K562 (cell line): ENCODE measurements at regions not wholly inside any gene's neighbourhood (a gene's known extent, or its start where the extent isn't known, plus 50 kb on each side); places are given as distances from the start of the nearest gene placed in this dataset.

Experiments
- ATAC-seq: fragments of 200-7000 bp; cut with Tn5 transposase; 3 replicates; pipeline ENCODE4 v1.9.1; 2020; ENCODE audit warnings: moderate library complexity
- BruUV-seq: library from RNA; stranded (reverse); fragments of 400-500 nt; replicated peaks from 2 replicates; lab custom pipeline; 2021; lab: Mats Ljungman, UMichigan
- CTCF ChIA-PET: fragments of 300-600 bp; formaldehyde crosslinking; extraction: SDS; loops from one replicate; lab custom pipeline; 2021; ENCODE audit warnings: low intra/inter-chr PET ratio; lab: Yijun Ruan, JAX
- POLR2A ChIA-PET: fragments of 300-600, 350-650 bp; sonication (Branson Sonifier 250); formaldehyde crosslinking; extraction: SDS; loops from one replicate; lab custom pipeline; 2021; ENCODE audit warnings: antibody characterized with exemption, inconsistent platforms; lab: Yijun Ruan, JAX
- DNase-seq, 4 experiments: peaks; one replicate each; pipeline versions ENCODE4 v3.0.0 to v3.0.0-alpha.2; 2011 to 2018; ENCODE audit warnings: low spot score in 3 of 4, mixed read lengths in 3 of 4; ENCODE audit errors: extremely low read depth in 1 of 4
- FAIRE-seq: peaks from 2 replicates; lab custom pipeline; 2011; peaks lifted over from hg19 to GRCh38; lab: Jason Lieb, UNC
- H2AFZ ChIP-seq: 2 replicates; pipeline ENCODE4 v1.6.0; 2011; ENCODE audit warnings: low read depth, low read length, control low read depth, inconsistent platforms
- H3K27ac ChIP-seq: fragments of 200-600 bp; 3 replicates; pipeline ENCODE4 v1.8.0; 2011; ENCODE audit warnings: low read depth, mild to moderate bottlenecking, control low read depth, inconsistent platforms, low read length, moderate library complexity, mixed read lengths; ENCODE audit errors: extremely low read depth
- H3K27me3 ChIP-seq, 2 experiments: fragments of 300-600 bp in 1 of 2; 2 replicates in 1 of 2; 3 replicates in 1 of 2; pipeline versions ENCODE4 v1.6.0 to v1.8.0; 2011; ENCODE audit warnings: inconsistent platforms in 2 of 2, low read length in 2 of 2, mild to moderate bottlenecking in 1 of 2, mixed read lengths in 1 of 2, moderate library complexity in 1 of 2; ENCODE audit not compliant: control insufficient read depth in 2 of 2, insufficient read depth in 2 of 2
- H3K36me3 ChIP-seq: fragments of 300-600 bp; 3 replicates; pipeline ENCODE4 v1.8.0; 2011; ENCODE audit warnings: mild to moderate bottlenecking, low read length, inconsistent platforms; ENCODE audit not compliant: control insufficient read depth, insufficient read depth
- H3K4me1 ChIP-seq, 2 experiments: fragments of 200-600 bp in 1 of 2; replicated peaks in 1 of 2; 2 replicates in 1 of 2; 3 replicates in 1 of 2; pipeline versions ENCODE4 v1.5.1 to v1.8.0; 2011; ENCODE audit warnings: inconsistent platforms in 2 of 2, low read length in 2 of 2, mild to moderate bottlenecking in 1 of 2, mixed read lengths in 1 of 2, moderate library complexity in 1 of 2; ENCODE audit not compliant: control insufficient read depth in 2 of 2, insufficient read depth in 2 of 2
- H3K4me2 ChIP-seq: 2 replicates; pipeline ENCODE4 v1.6.1; 2011; ENCODE audit warnings: low read length, control low read depth, inconsistent platforms, mixed read lengths; ENCODE audit not compliant: insufficient read depth
- H3K4me3 ChIP-seq: fragments of 200-600 bp; sonication (generic), shearing (Covaris generic); 2 replicates; pipeline ENCODE4 v1.5.1; 2016; ENCODE audit warnings: control low read depth, inconsistent platforms
- H3K79me2 ChIP-seq: fragments of 200-600 bp; 3 replicates; pipeline ENCODE4 v1.8.0; 2011; ENCODE audit warnings: low read length, inconsistent platforms; ENCODE audit not compliant: control insufficient read depth, insufficient read depth
- H3K9ac ChIP-seq, 2 experiments: 2 replicates each; pipeline versions ENCODE4 v1.6.0 to v1.6.1; 2011; ENCODE audit warnings: low read depth in 2 of 2, low read length in 2 of 2, control low read depth in 1 of 2, inconsistent platforms in 1 of 2, mild to moderate bottlenecking in 1 of 2, mixed read lengths in 1 of 2; ENCODE audit not compliant: insufficient read depth in 1 of 2
- H3K9me1 ChIP-seq: one replicate; pipeline ENCODE4 v1.6.0; 2011; ENCODE audit warnings: inconsistent platforms, mild to moderate bottlenecking, low read length, moderate library complexity; ENCODE audit not compliant: control insufficient read depth, insufficient read depth
- H3K9me3 ChIP-seq: replicated peaks from 2 replicates; pipeline ENCODE4 v1.5.1; 2011; ENCODE audit warnings: low read depth, low read length, inconsistent platforms; ENCODE audit not compliant: control insufficient read depth, insufficient read depth
- H4K20me1 ChIP-seq: replicated peaks from 2 replicates; pipeline ENCODE4 v1.6.1; 2011; ENCODE audit warnings: low read length, inconsistent platforms, mixed read lengths; ENCODE audit not compliant: control insufficient read depth, insufficient read depth
- CAMTA2 ChIP-seq: fragments of 250-450 bp; sonication (Bioruptor Pico); conservative IDR thresholded peaks from 2 replicates; pipeline ENCODE4 v1.5.1; 2022
- CHD2 ChIP-seq: IDR thresholded peaks from 2 replicates; pipeline ENCODE4 v1.6.1; 2011; ENCODE audit warnings: low read depth, low read length
- ELK3 ChIP-seq: fragments of 450-650 bp; formaldehyde crosslinking; IDR thresholded peaks from 2 replicates; pipeline ENCODE4 v1.4.0; 2020; ENCODE audit warnings: mild to moderate bottlenecking
- HNRNPLL ChIP-seq: fragments of 200-400 bp; formaldehyde crosslinking; IDR thresholded peaks from 2 replicates; pipeline ENCODE4 v1.6.1; 2017; ENCODE audit warnings: low read length, low read depth, mild to moderate bottlenecking; ENCODE audit not compliant: poor library complexity, severe bottlenecking
- NFE2 ChIP-seq: IDR thresholded peaks from 2 replicates; pipeline ENCODE4 v1.6.1; 2014; ENCODE audit warnings: antibody characterized with exemption, low read depth
- PHF20 ChIP-seq: fragments of 450-650 bp; IDR thresholded peaks from 2 replicates; pipeline ENCODE4 v1.6.1; 2018; ENCODE audit not compliant: partially characterized antibody
- PHF21A ChIP-seq: fragments of 450-650 bp; IDR thresholded peaks from 2 replicates; pipeline ENCODE4 v1.6.1; 2017; ENCODE audit warnings: low read depth, borderline replicate concordance
- POLR2B ChIP-seq: fragments of 450-650 bp; IDR thresholded peaks from 2 replicates; pipeline ENCODE4 v1.6.1; 2018; ENCODE audit warnings: low read depth; ENCODE audit not compliant: partially characterized antibody
- SFPQ ChIP-seq: fragments of 200-400 bp; formaldehyde crosslinking; IDR thresholded peaks from 2 replicates; pipeline ENCODE4 v1.6.1; 2017; ENCODE audit warnings: mild to moderate bottlenecking, low read depth, low read length, moderate library complexity
- ZBTB1 ChIP-seq: sonication (generic); formaldehyde crosslinking; IDR thresholded peaks from 2 replicates; pipeline ENCODE4 v1.8.1; 2023; ENCODE audit warnings: missing genetic modification reagents, low read depth, mild to moderate bottlenecking, borderline replicate concordance
- ZNF146 ChIP-seq: IDR thresholded peaks from one replicate; pipeline ENCODE4 v1.6.1; 2018; ENCODE audit warnings: missing compliant biosample characterization; ENCODE audit not compliant: unreplicated experiment
- ZNF217 ChIP-seq: sonication (generic); formaldehyde crosslinking; IDR thresholded peaks from 2 replicates; pipeline ENCODE4 v1.8.0; 2022; ENCODE audit warnings: mild to moderate bottlenecking, missing genetic modification reagents
- ZNF444 ChIP-seq: fragments of 250-450 bp; sonication (Bioruptor Pico); IDR thresholded peaks from 2 replicates; pipeline ENCODE4 v1.4.0; 2020; ENCODE audit warnings: mild to moderate bottlenecking, moderate library complexity
- WGBS: fragments of 100-300 bp; shearing (Covaris generic); methylation state at CpG from one replicate; pipeline ENCODE4 v1.1.6; 2016; ENCODE audit warnings: low coverage, mixed read lengths; ENCODE audit not compliant: insufficient coverage; ENCODE audit errors: missing lambda C conversion rate; 5-methylcytosine and 5-hydroxymethylcytosine counted together
- in situ Hi-C: fragments of 300-500 bp; cut with MboI; formaldehyde crosslinking; loops from 4 replicates; pipeline ENCODE4 v1.15.0; 2018; ENCODE audit warnings: inconsistent platforms, mixed read lengths
- intact Hi-C: fragments of 100-400 bp; cut with micrococcal nuclease; formaldehyde crosslinking; loops from 2 replicates; pipeline ENCODE4 v1.14.2; 2022

DNA sequence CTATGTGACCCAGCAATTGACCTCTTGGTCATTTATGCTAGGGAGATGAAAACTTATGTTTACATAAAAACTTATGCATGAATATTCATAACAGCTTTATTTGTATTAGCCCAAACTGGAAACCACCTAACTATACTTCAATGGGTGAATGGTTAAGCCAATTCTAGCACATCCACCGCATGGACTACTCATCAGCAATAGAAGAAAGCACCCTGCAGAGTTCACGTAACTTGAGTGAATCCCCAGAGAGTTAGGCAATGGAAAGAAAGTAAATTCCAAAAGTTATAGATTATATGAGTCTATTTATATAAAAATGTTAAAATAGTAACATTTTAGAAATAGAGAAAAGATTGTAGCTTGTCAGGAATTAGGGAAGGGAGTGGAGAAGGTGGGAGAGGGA lies 60.2 kb upstream of the NRG3 start:
- Histone ChIP-seq H3K27me3 (no peaks in the 10 kb centered on the region), H3K79me2 (no peaks in the 10 kb centered on the region), H3K4me3 (no peak overlapping the region), H3K9me3 (no peaks in the 10 kb centered on the region; the same call in 1 of the 2 replicates), H3K4me1 (no peaks in the 10 kb centered on the region), H3K4me2 (no peak overlapping the region), H3K36me3 (no peaks in the 10 kb centered on the region), H4K20me1 (no peaks in the 10 kb centered on the region), H3K9ac (no peak overlapping the region), H3K9me1 (no peaks in the 10 kb centered on the region), H2AFZ (no peak overlapping the region), H3K27ac (no peak overlapping the region)
- POLR2A ChIA-PET, result no interaction called here
- TF ChIP-seq SFPQ (no peak), ZNF146 (no peak), ZBTB1 (no peak)
- intact Hi-C loops, result no loop called here
- DNase-seq, result no peak
- ATAC-seq, result no peak
- WGBS, result 0% methylated on average over 2 of the region's 2 CpGs
- in situ Hi-C loops, result no loop called here
- BruUV-seq, result no TSS peak
- no peak for FAIRE-seq
- CTCF ChIA-PET, result no interaction called here

DNA sequence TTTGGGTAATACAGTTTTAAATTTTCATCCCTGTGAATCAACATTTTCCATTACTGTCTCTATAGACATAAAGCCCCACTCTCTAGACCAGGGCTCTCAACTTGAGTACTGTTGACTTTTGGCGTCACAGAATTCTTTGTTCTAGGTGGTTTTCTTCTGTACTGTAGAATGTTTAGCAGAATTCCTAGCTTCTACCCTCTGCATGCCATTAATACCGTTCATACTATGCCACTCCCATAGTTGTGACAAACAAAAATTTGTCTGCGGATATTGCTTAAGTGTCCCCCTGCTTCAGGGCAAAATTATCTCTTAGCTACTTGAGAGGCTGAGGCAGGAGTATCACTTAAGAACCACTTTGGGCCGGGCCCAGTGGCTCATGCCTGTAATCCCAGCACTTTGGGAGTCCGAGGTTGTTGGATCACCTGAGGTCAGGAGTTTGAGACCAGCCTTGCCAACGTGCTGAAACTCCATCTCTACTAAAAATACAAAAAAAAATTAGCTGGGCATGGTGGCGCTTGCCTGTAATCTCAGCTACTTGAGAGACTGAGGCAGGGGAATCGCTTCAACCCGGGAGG lies 57.3 kb upstream of the NRG3 start:
- no peaks in the 10 kb centered on the region for H3K36me3 ChIP-seq
- no peak overlapping the region for H2AFZ ChIP-seq
- H3K27me3 ChIP-seq, result no peaks in the 10 kb centered on the region
- no TSS peak for BruUV-seq
- H3K4me2 ChIP-seq, result no peak overlapping the region
- ATAC-seq, result no peak
- H3K4me3 ChIP-seq, result no peak overlapping the region
- no peak overlapping the region for H3K9ac ChIP-seq
- no peaks in the 10 kb centered on the region for H3K79me2 ChIP-seq
- POLR2A ChIA-PET, result no interaction called here
- intact Hi-C loops, result no loop called here
- no peak overlapping the region for H3K27ac ChIP-seq
- no peaks in the 10 kb centered on the region for H3K4me1 ChIP-seq
- no peak for TF ChIP-seq ZNF217
- TF ChIP-seq ELK3 (CRISPR knock-in tag), result no peak
- no peak for TF ChIP-seq NFE2
- no peak for TF ChIP-seq HNRNPLL
- no peak for TF ChIP-seq ZNF444 (CRISPR knock-in tag)
- no peak for TF ChIP-seq POLR2B
- TF ChIP-seq CAMTA2 (CRISPR knock-in tag), result no peak
- TF ChIP-seq PHF21A, result no peak
- no peak for TF ChIP-seq CHD2
- TF ChIP-seq PHF20, result no peak
- H3K9me1 ChIP-seq, result no peaks in the 10 kb centered on the region
- WGBS, result 0% methylated on average over 9 of the region's 9 CpGs
- DNase-seq, result no peak
- CTCF ChIA-PET, result no interaction called here
- in situ Hi-C loops, result no loop called here
- H3K9me3 ChIP-seq, result no peaks in the 10 kb centered on the region
- FAIRE-seq, result no peak
- H4K20me1 ChIP-seq, result no peaks in the 10 kb centered on the region
